GM12875 (cell line): ENCODE measurements at regions not wholly inside any gene's neighbourhood (a gene's known extent, or its start where the extent isn't known, plus 50 kb on each side); places are given as distances from the start of the nearest gene placed in this dataset.

ENCODE experiments used
- H3K4me3 ChIP-seq: one replicate; pipeline ENCODE4 v1.5.1; 2011; ENCODE audit warnings: low read depth, low read length, control low read depth
- CTCF ChIP-seq: IDR thresholded peaks from 2 replicates; pipeline ENCODE4 v1.5.1; 2011; ENCODE audit warnings: low read depth, mild to moderate bottlenecking, control low read depth, inconsistent platforms, low read length, moderate library complexity, borderline replicate concordance; ENCODE audit not compliant: insufficient read depth

- no peak overlapping the region for H3K4me3 ChIP-seq
- TF ChIP-seq CTCF, result no peak
These were observed 362.4 kb upstream of the RIOK2 start for GRCh38 chr5:97545446-97545845.

- TF ChIP-seq CTCF, result no peak
- no peak overlapping the region for H3K4me3 ChIP-seq
These were observed 363.0 kb upstream of the RIOK2 start for GRCh38 chr5:97545886-97546535.

GRCh38 chr5:97547430-97547829, 364.4 kb upstream of the RIOK2 start:
- no peak for TF ChIP-seq CTCF
- H3K4me3 ChIP-seq, result no peak overlapping the region

DNA sequence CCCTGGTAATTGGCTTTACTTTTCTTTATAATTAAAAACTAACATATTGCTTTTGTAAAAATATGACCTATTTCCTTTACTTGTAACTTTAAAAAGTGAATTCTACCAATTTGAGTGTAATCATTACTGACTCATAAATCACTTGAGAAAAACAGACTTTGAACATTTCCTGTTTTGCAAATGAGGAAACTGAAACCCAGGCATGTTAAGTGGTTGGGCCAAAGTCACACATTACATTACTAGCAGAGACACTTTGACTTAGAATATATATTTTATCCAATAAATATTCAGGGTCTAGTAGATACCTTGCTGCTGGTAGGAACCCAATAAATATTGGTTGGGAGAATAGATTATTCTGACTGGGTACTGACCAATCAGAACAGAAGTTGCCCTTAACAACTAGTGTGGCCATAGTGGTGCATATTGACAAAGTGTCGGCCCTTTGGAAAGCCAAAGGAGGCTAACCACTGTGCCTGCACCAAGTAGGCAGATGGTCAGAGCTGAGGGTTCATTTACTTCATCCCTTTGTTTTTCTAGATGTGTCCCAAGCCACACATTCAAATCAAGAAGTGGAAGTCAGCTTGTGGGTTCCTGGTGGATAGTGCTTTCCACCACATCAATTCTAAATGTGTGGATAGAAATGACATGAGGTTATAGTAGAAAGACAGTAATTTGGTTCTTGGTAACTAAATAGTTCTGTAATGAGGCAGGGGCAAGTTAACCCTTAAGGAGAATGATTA, 365.1 kb upstream of the RIOK2 start:
- no peak overlapping the region for H3K4me3 ChIP-seq
- no peak for TF ChIP-seq CTCF

DNA sequence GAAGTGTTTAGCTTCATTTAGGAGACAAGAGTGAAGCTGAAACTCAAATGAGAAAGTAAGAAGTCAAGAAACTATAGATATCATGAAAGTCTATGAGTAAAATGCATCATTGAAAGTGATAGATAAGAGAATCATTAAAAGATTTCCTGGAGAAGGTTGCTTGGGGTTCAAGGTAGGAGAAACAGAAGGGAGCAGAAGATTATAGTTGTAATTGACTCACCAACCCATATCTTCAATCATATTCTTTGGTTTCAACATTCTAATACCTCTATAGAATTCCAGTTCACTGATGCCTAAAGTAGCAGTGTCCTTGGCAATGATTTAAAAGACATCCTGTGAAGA, 365.7 kb upstream of the RIOK2 start:
- no peak for TF ChIP-seq CTCF
- no peak overlapping the region for H3K4me3 ChIP-seq

- no peak overlapping the region for H3K4me3 ChIP-seq
- no peak for TF ChIP-seq CTCF
These were observed 366.4 kb upstream of the RIOK2 start for GRCh38 chr5:97549496-97549895.

DNA sequence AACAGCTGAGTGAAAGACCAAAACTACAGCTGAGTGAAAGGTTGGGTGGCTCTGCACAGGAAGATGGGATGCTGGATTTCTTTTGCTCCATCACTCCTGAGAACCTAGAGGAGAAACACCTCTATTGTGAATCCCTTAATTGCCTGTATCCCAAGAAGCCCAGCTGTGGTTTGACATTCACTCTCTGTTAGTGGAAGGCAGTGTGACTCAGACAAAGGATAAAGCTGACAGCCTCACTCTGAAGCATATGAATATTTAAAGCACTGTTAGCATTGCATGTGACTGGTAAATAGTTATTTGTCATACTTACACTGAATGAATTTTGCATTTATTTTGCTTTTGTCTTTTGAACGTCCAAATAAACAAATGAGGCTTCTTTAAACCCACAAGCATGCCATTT, 367.1 kb upstream of the RIOK2 start:
- TF ChIP-seq CTCF, result no peak
- no peak overlapping the region for H3K4me3 ChIP-seq
